NT2/D1 (cell line): ENCODE measurements at regions not wholly inside any gene's neighbourhood (a gene's known extent, or its start where the extent isn't known, plus 50 kb on each side); places are given as distances from the start of the nearest gene placed in this dataset.

Experiments
- YY1 ChIP-seq: IDR thresholded peaks from 2 replicates; pipeline ENCODE4 v1.6.1; 2011; ENCODE audit not compliant: insufficient read length, insufficient read depth
- ZNF274 ChIP-seq: IDR thresholded peaks from 2 replicates; pipeline ENCODE4 v1.6.1; 2011; ENCODE audit warnings: mild to moderate bottlenecking, low read depth, low read length

- no peak for TF ChIP-seq ZNF274
- no peak for TF ChIP-seq YY1
These were observed 1064.0 kb upstream of the PCDH10 start for GRCh38 chr4:132085105-132085504.
